ENCODE measurements at regions not wholly inside any gene's neighbourhood (a gene's known extent, or its start where the extent isn't known, plus 50 kb on each side); places are given as distances from the start of the nearest gene placed in this dataset.

DNA sequence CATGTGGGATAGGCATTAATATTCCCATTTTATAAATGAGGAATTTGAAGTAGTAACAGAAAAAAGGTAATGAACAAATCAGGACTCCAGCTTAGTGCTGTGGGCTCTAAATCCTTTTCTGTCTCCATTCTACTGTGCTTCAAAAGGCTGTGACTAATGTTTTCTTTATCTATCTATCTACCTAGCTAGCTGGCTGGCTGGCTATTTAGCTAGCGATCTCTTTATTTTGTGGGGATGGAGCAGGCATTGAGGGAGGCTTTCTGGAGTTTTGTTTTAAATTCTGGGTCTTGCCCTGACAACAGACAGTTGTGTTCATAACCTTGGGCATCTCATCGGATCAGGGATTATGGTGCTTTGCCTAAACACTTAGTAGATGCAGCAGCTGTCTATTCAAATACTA, 139.2 kb downstream of the SOX4 start:
- no peaks in the 10 kb centered on the region for H3K4me1 ChIP-seq (replicated peaks in 1 of 2)
- intact Hi-C loops (cut with DNase I), result no loop called here
- 70 to 93% (median 76%) methylated on average over 2 of the region's 2 CpGs for WGBS, 4 donors

DNA sequence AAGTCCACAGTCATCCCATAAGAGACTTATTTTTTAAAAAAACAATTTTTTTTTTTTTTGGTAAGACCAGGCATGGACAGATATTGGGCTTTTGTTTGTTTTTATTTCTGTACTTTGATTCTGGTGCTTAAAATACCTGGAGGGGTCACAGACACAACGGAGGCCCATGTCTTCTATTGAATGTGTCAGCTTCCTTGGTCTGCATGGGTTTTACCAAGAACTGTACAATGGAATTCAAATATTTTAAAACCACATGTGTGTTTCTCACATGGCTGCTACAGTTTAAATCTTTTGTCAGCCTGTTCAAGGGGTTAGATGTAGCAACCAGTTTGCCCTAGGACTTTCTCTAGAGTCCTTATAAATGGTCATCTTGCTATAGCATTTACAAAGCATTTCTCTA, 139.8 kb downstream of the SOX4 start:
- 89 to 95% (median 92%) methylated on average over 1 of the region's 1 CpG for WGBS, 4 donors
- TF ChIP-seq CTCF (IDR thresholded peaks at IDR 0.05) (no peak), POLR2A (IDR thresholded peaks at IDR 0.05) (no peak)
- no peak for DNase-seq
- Histone ChIP-seq H3K4me1 (replicated peaks in 1 of 2) (no peaks in the 10 kb centered on the region), H3K36me3 (replicated peaks in 1 of 2) (no peaks in the 10 kb centered on the region), H3K27ac (no peak overlapping the region), H3K4me3 (no peak overlapping the region), H3K9me3 (replicated peaks in 1 of 3) (no peaks in the 10 kb centered on the region), H3K27me3 (no peaks in the 10 kb centered on the region)
- intact Hi-C loops (cut with DNase I), result no loop called here

More for the DNA sequence above, 139.2 kb downstream of the SOX4 start:
- no peaks in the 10 kb centered on the region for H3K36me3 ChIP-seq (replicated peaks in 1 of 2)
- no peaks in the 10 kb centered on the region for H3K27me3 ChIP-seq
- no peaks in the 10 kb centered on the region for H3K9me3 ChIP-seq (replicated peaks in 1 of 3)
- H3K4me3 ChIP-seq, result no peak overlapping the region
- H3K27ac ChIP-seq, result no peak overlapping the region
- no peak for DNase-seq
- TF ChIP-seq POLR2A (IDR thresholded peaks at IDR 0.05) (no peak), CTCF (IDR thresholded peaks at IDR 0.05) (no peak)

DNA sequence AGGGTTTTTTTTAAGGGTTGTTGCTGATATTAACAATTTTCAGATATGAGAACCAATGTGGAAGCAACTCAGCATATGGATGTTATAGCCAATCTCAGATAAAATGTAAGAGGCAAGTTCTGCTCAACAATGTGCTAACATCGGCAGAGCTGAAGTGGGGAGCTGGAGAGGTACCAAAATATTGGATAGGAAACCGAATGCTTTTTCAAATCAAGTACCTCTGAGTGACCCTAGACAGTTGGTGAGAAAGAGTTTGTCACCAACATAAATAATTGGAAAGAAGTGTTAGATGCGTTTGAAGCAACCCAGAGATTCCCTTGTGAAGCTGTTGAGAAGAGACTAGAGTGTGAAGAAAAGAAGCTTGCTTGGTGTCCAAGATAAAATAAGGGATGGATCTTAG, 140.7 kb downstream of the SOX4 start:
- Histone ChIP-seq H3K9me3 (replicated peaks in 1 of 3) (no peaks in the 10 kb centered on the region), H3K4me3 (no peak overlapping the region), H3K27ac (no peak overlapping the region), H3K27me3 (no peaks in the 10 kb centered on the region), H3K36me3 (replicated peaks in 1 of 2) (no peaks in the 10 kb centered on the region), H3K4me1 (replicated peaks in 1 of 2) (no peaks in the 10 kb centered on the region)
- TF ChIP-seq CTCF (IDR thresholded peaks at IDR 0.05) (no peak), POLR2A (IDR thresholded peaks at IDR 0.05) (no peak)
- intact Hi-C loops (cut with DNase I), result no loop called here
- 80 to 89% (median 85%) methylated on average over 3 of the region's 3 CpGs for WGBS, 4 donors
- no peak for DNase-seq

GRCh38 chr6:21738180-21739094, 144.9 kb downstream of the SOX4 start:
- 79 to 87% (median 81%) methylated on average over 5 of the region's 5 CpGs for WGBS, 4 donors
- no peak for DNase-seq
- H3K4me1 ChIP-seq (replicated peaks in 1 of 2), result peaks cover 0 to 10% of the 10 kb centered on the region in 2 donors
- no peak overlapping the region for H3K4me3 ChIP-seq
- no peak for TF ChIP-seq POLR2A (IDR thresholded peaks at IDR 0.05)
- TF ChIP-seq CTCF (IDR thresholded peaks at IDR 0.05), result no peak
- intact Hi-C loops (cut with DNase I), result no loop called here
- no peaks in the 10 kb centered on the region for H3K9me3 ChIP-seq (replicated peaks in 1 of 3)
- no peaks in the 10 kb centered on the region for H3K36me3 ChIP-seq (replicated peaks in 1 of 2)
- H3K27me3 ChIP-seq, result no peaks in the 10 kb centered on the region
- H3K27ac ChIP-seq, result no peak overlapping the region

Data from adrenal gland (tissue), 9 donors.